Ishikawa (cell line): ENCODE measurements at regions not wholly inside any gene's neighbourhood (a gene's known extent, or its start where the extent isn't known, plus 50 kb on each side); places are given as distances from the start of the nearest gene placed in this dataset.

ENCODE experiments used
- EGR1 ChIP-seq: IDR thresholded peaks from 2 replicates; pipeline ENCODE4 v1.6.1; 2012
- FOXM1 ChIP-seq: IDR thresholded peaks from 2 replicates; pipeline ENCODE4 v1.6.1; 2012; ENCODE audit warnings: low read depth, borderline replicate concordance
- RAD21 ChIP-seq: IDR thresholded peaks from 2 replicates; pipeline ENCODE4 v1.6.1; 2012; ENCODE audit warnings: low read depth
- TAF1 ChIP-seq: IDR thresholded peaks from 2 replicates; pipeline ENCODE4 v1.6.1; 2012; ENCODE audit warnings: low read depth, mild to moderate bottlenecking
- TCF12 ChIP-seq: IDR thresholded peaks from 2 replicates; pipeline ENCODE4 v1.6.1; 2012; ENCODE audit warnings: low read depth
- YY1 ChIP-seq: IDR thresholded peaks from 2 replicates; pipeline ENCODE4 v1.6.1; 2012; ENCODE audit warnings: low read depth

GRCh38 chr2:67576991-67577390 lies 179.9 kb downstream of the ETAA1 start:
- no peak for TF ChIP-seq TCF12
- no peak for TF ChIP-seq RAD21
- no peak for TF ChIP-seq YY1
- TF ChIP-seq TAF1 = no peak
- TF ChIP-seq FOXM1 = no peak
- no peak for TF ChIP-seq EGR1
